Transverse colon (tissue), 4 donors: ENCODE measurements at regions not wholly inside any gene's neighbourhood (a gene's known extent, or its start where the extent isn't known, plus 50 kb on each side); places are given as distances from the start of the nearest gene placed in this dataset.

Source experiments
- DNase-seq: peaks from one replicate; pipeline ENCODE4 v3.0.0-alpha.2; 2019
- H3K27ac ChIP-seq, 4 donors: fragments of 200-600 bp; sonication (generic); 2 replicates each; pipeline ENCODE4 v1.5.1; 2016 to 2018; ENCODE audit warnings: inconsistent platforms in 4 of 4
- H3K27me3 ChIP-seq: fragments of 200-600 bp; sonication (generic); 2 replicates; pipeline ENCODE4 v1.5.1; 2017; ENCODE audit warnings: inconsistent platforms
- H3K36me3 ChIP-seq, 4 donors: fragments of 200-600 bp; sonication (generic); 2 replicates each; pipeline ENCODE4 v1.5.1; 2017 to 2019; ENCODE audit warnings: inconsistent platforms in 4 of 4
- H3K4me1 ChIP-seq, 4 donors: fragments of 200-600 bp; sonication (generic); 2 replicates each; pipeline ENCODE4 v1.5.1; 2017 to 2020; ENCODE audit warnings: inconsistent platforms in 4 of 4
- H3K4me3 ChIP-seq, 4 donors: fragments of 200-600 bp; sonication (generic); 1 replicate in 1 of 4; 2 replicates in 3 of 4; pipeline versions ENCODE4 v1.5.1 to v1.6.1; 2017 to 2019; ENCODE audit warnings: inconsistent platforms in 4 of 4
- H3K9me3 ChIP-seq, 2 donors: fragments of 200-600 bp; sonication (generic); 2 replicates each; pipeline ENCODE4 v1.5.1; 2017 to 2019; ENCODE audit warnings: inconsistent platforms in 2 of 2
- EP300 ChIP-seq: sonication (generic); formaldehyde crosslinking; IDR thresholded peaks from one replicate; pipeline ENCODE4 v1.6.1; 2017; ENCODE audit warnings: antibody characterized with exemption, low read depth
- POLR2A ChIP-seq: fragments of 450-650 bp; IDR thresholded peaks from one replicate; pipeline ENCODE4 v1.6.1; 2016; ENCODE audit warnings: antibody characterized with exemption, mild to moderate bottlenecking, moderate library complexity
- POLR2AphosphoS5 ChIP-seq, 3 donors: sonication (generic); formaldehyde crosslinking; IDR thresholded peaks; one replicate each; pipeline ENCODE4 v1.6.1; 2016; ENCODE audit warnings: antibody characterized with exemption in 3 of 3
- WGBS, 2 donors: methylation state at CpG; one replicate each; pipeline ENCODE4 v1.1.5; 2018; ENCODE audit warnings: low coverage in 1 of 2; 5-methylcytosine and 5-hydroxymethylcytosine counted together
- in situ Hi-C, 4 donors: fragments of 200-750 bp; cut with MboI; loops; one replicate each; pipeline versions ENCODE4 v1.15.0 to v1.15.1; 2017; ENCODE audit warnings: low sequenced_read_pairs in 3 of 4, low pct_ligation_motif_present in 1 of 4, low pct_unique_long_range_greater_than_20kb in 1 of 4
- intact Hi-C: fragments of 100-400 bp; cut with DNase I; formaldehyde crosslinking; loops from one replicate; pipeline ENCODE4 v1.15.1; 2023; ENCODE audit warnings: low total_unique reads
- TF ChIP-seq, protein P1 (sequence below), 5 experiments: fragments of 200-600 bp in 3 of 5; fragments of 450-650 bp in 2 of 5; sonication (generic) in 3 of 5; IDR thresholded peaks; 1 replicate in 2 of 5; 2 replicates in 3 of 5; pipeline ENCODE4 v1.5.1; 2016 to 2017; ENCODE audit warnings: antibody characterized with exemption in 5 of 5, inconsistent platforms in 3 of 5, mild to moderate bottlenecking in 2 of 5, moderate library complexity in 1 of 5

DNA sequence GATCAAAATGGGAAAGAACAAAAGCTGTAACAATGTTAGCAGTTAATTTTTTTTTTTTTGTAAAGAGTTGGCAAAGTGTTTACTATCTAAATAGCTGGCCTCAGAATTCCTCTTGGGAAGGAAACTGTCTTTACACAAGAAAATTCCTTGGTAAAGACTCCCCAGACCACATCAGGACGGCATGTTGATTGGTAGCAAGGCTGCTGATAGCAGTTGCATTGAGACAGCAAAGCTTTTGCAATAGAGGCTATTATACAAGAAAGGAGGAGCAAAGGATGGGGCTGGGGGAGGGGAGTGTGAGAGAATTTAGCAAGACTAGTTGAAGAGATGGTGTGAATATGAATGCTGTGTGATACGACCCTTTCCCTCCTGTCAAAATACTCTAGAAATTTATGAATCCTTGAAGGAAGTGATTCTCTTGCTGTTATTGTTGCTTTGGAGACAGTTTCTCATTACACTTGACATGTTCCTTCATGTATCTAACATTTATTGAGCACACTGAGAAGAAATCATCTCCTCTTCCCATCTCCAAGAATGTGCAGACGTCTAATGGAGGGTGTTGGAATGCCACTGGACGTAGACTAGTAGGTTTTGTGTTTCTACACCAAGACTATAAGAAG is 355.6 kb downstream of the SIPA1L2 start:
- no peaks in the 10 kb centered on the region for H3K9me3 ChIP-seq
- H3K27me3 ChIP-seq: no peaks in the 10 kb centered on the region
- no peak overlapping the region for H3K27ac ChIP-seq
- TF ChIP-seq POLR2AphosphoS5 (IDR thresholded peaks at IDR 0.05): no peak
- TF ChIP-seq POLR2A: no peak
- TF ChIP-seq EP300: no peak
- TF ChIP-seq, protein P1, sequence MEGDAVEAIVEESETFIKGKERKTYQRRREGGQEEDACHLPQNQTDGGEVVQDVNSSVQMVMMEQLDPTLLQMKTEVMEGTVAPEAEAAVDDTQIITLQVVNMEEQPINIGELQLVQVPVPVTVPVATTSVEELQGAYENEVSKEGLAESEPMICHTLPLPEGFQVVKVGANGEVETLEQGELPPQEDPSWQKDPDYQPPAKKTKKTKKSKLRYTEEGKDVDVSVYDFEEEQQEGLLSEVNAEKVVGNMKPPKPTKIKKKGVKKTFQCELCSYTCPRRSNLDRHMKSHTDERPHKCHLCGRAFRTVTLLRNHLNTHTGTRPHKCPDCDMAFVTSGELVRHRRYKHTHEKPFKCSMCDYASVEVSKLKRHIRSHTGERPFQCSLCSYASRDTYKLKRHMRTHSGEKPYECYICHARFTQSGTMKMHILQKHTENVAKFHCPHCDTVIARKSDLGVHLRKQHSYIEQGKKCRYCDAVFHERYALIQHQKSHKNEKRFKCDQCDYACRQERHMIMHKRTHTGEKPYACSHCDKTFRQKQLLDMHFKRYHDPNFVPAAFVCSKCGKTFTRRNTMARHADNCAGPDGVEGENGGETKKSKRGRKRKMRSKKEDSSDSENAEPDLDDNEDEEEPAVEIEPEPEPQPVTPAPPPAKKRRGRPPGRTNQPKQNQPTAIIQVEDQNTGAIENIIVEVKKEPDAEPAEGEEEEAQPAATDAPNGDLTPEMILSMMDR (IDR thresholded peaks at IDR 0.05): no peak
- in situ Hi-C loops: no loop called here
- peaks cover 0 to 7% (median 0%) of the 10 kb centered on the region in 4 donors for H3K4me1 ChIP-seq
- no peak overlapping the region for H3K4me3 ChIP-seq
- 67 to 90% methylated on average over 2 to 4 of the region's 4 CpGs for WGBS, 2 donors
- no peaks in the 10 kb centered on the region for H3K36me3 ChIP-seq
- DNase-seq: no peak
- intact Hi-C loops: no loop called here

- TF ChIP-seq POLR2A: no peak
- TF ChIP-seq EP300: no peak
- TF ChIP-seq, protein P1 (IDR thresholded peaks at IDR 0.05): no peak
- TF ChIP-seq POLR2AphosphoS5 (IDR thresholded peaks at IDR 0.05): no peak
- in situ Hi-C loops: no loop called here
- H3K27me3 ChIP-seq: no peaks in the 10 kb centered on the region
- no peaks in the 10 kb centered on the region for H3K9me3 ChIP-seq
- H3K36me3 ChIP-seq: no peaks in the 10 kb centered on the region
- no peak for DNase-seq
- 63 to 64% methylated on average over 4 of the region's 4 CpGs for WGBS, 2 donors
- intact Hi-C loops: no loop called here
- H3K4me1 ChIP-seq: peaks cover 0 to 7% (median 0%) of the 10 kb centered on the region in 4 donors
- H3K4me3 ChIP-seq: no peak overlapping the region
- no peak overlapping the region for H3K27ac ChIP-seq
Observed at GRCh38 chr1:232273011-232273410, 356.9 kb downstream of the SIPA1L2 start.

DNA sequence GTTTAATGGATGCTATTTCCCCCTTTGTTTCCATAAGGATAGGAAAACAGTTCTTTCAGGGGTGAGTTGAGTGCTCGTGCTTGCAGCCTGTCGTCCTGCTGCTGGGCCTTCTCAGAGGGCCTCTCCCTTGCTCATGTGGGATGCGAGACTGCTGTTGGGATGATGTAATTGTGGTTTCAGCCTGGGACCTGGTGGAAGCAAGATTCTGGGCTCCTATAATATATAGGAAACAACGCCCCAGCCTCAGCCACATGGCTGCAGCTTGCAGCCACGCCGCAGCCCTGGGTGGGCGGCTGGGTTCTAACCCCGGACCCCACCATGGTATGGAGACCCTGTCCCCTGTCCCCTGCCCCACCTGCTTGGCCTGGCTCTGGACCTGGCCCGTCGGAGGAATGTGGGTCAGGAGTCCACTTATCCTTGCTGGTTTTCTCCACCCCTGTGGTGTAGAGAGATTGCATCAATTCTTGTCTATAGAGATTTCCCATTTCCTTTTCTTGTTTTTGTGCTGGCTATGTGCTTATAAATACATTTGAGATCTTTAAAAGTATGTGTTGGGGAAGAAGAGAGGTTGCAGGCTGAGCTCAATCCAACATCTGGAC is 357.8 kb downstream of the SIPA1L2 start:
- H3K27ac ChIP-seq: no peak overlapping the region
- TF ChIP-seq POLR2AphosphoS5 (IDR thresholded peaks at IDR 0.05): no peak
- TF ChIP-seq, protein P1 (IDR thresholded peaks at IDR 0.05): no peak
- no peak for TF ChIP-seq POLR2A
- no peak for TF ChIP-seq EP300
- DNase-seq: no peak
- WGBS, 2 donors: 82 to 100% methylated on average over 1 to 10 of the region's 10 CpGs
- no peak overlapping the region for H3K4me3 ChIP-seq
- in situ Hi-C loops (no loop called here), intact Hi-C loops (no loop called here)
- peaks cover 0 to 12% (median 0%) of the 10 kb centered on the region in 4 donors for H3K4me1 ChIP-seq
- no peaks in the 10 kb centered on the region for H3K9me3 ChIP-seq
- no peaks in the 10 kb centered on the region for H3K36me3 ChIP-seq
- H3K27me3 ChIP-seq: no peaks in the 10 kb centered on the region

- no peak for DNase-seq
- Histone ChIP-seq H3K27ac (no peak overlapping the region), H3K4me1 (peaks cover 0 to 12% (median 0%) of the 10 kb centered on the region in 4 donors), H3K4me3 (no peak overlapping the region), H3K27me3 (no peaks in the 10 kb centered on the region), H3K36me3 (no peaks in the 10 kb centered on the region), H3K9me3 (no peaks in the 10 kb centered on the region)
- in situ Hi-C loops: no loop called here
- intact Hi-C loops: no loop called here
- TF ChIP-seq POLR2AphosphoS5 (IDR thresholded peaks at IDR 0.05): no peak
- TF ChIP-seq, protein P1 (IDR thresholded peaks at IDR 0.05): no peak
- TF ChIP-seq EP300: no peak
- no peak for TF ChIP-seq POLR2A
Observed at GRCh38 chr1:232271299-232271698, 358.6 kb downstream of the SIPA1L2 start.
